COR-L47 (cell line): ENCODE measurements at regions not wholly inside any gene's neighbourhood (a gene's known extent, or its start where the extent isn't known, plus 50 kb on each side); places are given as distances from the start of the nearest gene placed in this dataset.

Experiments used
- DNase-seq: peaks from one replicate; lab custom pipeline; 2025; lab: John Stamatoyannopoulos, UW

DNA sequence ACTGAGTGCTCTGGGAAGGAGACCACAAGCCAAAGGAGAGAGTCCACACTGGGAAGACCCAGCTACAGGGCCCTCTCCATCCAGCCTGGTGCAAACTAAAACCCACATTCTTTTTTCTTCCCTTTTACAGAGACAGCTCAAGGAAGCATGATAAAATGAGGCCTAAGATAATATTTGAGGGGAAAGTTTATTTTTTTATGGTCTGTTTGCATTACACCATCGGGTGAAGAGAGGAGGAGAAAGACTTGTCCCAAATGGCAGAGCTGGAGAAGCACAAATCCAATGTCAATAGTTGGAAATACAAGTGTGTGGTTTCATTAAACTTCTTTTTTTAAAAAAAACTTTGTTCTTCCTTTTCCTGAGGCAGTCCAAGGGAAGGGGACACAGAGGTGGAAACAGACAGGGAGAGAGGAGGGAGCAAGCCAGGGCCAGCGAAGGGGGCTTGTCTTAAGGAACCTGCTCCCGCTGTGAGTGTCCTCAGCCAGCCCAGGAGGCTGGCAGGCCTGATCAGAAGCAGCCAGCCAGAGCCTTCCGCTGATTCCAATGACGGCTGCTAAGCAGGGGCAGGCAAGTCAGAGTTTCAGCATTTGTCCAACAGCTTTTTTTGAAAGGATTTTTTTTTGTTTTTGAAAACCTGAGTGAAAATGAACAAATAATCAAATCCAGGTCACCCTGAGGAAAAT is 203.8 kb upstream of the SIX2 start:
- DNase-seq: no peak

DNA sequence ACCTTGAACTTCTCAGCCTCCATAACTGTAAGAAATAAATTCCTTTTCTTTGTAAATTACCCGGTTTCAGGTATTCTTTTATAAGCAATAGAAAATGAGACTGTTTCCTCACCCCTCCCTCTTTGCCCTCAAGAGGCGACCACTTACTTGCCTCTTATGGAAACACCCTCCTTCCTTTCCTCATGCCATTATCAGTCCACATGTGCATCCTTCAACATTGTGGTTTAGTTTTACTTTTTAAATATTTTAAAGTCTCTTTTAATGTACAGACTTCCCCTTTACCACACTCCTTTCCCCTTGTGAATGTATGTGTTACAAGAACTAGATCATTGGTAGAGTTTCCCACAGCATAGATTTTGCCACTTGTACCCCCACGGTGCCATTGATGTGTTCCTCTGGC is 202.4 kb upstream of the SIX2 start:
- no peak for DNase-seq

DNA sequence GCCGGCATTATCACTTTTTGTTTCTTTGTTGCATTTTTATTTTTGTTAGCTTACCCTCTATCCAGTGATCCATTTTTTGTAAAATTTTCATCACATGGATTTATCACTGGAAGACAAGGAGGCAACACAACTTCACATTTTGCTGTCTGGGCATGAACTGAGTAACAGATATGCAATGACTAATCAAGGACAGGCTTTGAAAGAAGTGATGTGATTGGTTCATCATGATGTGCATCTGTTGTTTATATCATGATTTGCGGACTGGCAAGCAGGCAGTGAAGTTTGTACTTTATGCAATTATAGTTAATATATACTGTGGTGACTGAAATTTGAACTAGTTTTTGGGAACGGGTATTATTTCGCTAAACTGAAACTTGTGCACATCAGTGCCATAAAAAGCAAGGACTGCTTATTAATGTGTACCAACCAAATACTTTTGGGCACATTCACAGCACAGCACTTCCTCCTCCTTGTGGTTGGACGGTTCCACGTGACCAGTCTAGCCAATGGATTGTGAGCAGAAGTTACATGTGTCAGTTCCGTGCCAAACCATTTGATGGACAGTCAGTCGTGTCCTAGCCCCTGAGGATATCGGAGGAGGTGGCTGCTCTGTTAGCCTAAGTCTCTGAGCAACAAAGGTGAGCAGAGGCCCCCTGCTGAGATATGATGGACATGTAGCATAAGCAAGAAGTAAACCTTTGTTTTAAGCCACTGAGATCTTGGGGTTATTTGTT is 201.4 kb upstream of the SIX2 start:
- no peak for DNase-seq

DNA sequence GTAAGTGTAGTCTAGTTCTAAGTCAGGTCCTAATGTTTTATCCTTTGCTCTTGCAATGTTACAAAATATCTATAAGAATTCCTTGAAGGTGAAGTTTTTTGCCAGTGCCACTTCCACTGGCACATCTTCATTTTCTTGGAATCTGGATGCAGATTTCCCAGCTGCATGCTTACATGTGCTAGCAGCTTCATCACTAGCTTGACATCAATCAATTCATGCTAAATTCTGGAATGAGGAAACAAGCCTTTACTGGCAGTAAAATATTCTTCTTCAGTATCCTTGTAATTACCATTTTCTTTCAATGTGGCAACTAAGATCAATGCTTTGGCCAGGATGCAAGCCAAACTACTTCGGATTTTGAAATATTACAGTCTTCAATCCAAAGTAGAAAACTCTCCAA is 200.6 kb upstream of the SIX2 start:
- DNase-seq: no peak

DNA sequence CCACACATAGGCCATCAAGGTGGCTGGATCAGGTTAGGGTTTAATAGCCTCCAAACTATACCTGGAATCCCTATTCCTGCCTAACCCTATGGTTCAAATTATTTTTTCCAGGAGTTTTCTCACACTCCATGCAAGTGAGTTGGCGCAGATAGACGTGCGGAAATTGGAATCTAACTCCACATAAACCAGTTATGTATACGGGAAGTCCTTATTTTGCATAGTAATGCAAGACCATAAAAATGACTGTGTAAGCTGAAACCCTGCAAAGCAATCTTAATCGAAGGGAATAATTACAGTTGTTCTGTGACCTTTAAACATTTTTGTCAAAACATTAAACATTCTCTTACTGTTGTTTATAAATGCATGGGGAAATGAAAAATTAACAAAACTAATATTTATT is 200.1 kb upstream of the SIX2 start:
- no peak for DNase-seq

DNA sequence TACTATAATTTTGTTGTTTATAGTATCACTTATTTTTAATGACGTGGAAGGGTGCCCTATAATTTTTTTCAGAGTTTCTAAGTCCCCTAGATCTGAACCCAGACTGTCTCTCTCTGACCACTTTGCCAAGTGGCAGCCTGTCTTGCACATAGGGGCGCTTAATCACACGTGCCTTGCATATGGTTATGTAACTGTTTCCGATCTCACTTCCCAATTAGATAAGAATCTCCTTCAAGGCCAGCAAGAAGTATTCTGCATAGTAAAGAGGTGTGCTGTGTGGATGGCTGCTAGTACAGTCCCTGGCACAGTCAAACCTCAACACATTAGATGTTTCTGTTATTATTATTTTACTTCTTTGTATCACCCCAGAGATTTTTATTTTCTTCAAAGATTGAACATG is 197.8 kb upstream of the SIX2 start:
- no peak for DNase-seq

DNA sequence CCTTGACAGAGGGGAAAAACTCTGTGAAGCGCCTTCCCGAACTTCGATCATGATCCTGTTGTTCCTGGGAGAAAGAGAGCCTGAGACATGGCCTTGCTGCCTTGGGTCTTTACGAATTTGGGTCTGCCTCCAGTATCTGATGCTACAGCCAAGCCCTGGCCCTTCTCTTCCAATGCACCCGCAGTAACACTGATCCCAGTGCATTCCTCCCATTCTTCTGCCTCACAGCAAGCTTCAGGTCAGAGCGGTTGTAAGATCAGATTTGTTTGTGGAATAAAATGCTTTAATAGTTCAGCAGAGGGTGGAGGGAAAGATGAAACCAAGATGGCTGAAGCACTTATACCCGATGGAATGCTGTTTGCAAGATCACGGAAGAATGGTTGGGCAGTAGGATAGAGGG is 196.7 kb upstream of the SIX2 start:
- no peak for DNase-seq

DNA sequence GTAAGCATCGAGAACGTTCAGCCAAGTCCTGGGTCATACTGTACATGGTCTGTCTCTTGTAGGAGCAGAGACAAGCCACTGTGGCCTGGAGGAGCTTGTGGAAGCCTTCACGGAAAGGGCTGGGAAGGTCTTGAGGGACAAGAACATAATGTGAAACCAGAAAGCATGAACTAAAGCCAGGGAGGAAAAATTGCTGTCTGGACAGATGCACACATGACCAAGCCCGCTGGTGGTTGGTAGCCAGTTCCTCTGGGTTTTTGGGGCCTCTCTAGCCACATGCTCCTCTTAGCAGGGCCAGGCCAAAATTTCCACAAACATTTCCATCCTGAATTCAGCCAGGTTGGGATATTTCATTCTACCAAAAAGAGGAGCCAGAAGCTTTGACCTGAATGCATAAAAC is 196.2 kb upstream of the SIX2 start:
- no peak for DNase-seq

DNA sequence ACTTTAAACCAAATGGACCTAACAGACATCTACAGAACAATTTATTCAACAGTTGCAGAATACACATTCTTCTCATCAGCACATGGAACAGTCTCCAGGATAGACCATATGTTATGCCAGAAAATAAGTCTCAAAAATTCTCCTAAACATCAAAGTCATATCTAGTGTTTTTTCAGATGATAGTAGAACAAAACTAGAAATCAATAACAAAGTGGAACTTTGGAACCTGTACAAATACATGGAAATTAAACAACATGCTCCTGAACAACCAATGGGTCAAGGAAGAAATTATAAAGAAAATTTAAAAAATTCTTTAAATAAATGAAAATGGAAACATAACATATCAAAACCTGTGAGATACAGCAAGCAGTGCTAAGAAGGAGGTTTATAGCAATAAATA is 194.1 kb upstream of the SIX2 start:
- DNase-seq: no peak

DNA sequence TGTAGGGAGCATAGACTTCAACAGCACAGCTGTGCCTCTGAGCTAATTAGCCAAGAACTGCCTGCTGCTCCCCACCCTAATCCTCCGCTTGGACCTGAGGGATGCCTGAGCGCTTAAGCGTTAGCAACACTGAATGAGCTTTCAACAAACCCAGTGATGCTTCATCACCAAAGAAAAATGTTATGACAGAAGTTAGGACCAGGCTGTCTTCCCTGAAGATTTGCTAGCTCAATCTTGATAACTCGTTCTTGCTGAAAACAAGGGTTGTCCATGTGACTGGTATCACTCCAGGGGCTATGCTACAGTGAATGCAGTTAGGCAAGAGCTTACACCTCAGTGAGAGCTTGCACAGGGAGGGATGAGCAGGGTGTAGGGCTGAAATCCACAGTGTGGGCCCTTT is 190.7 kb upstream of the SIX2 start:
- DNase-seq: no peak

DNA sequence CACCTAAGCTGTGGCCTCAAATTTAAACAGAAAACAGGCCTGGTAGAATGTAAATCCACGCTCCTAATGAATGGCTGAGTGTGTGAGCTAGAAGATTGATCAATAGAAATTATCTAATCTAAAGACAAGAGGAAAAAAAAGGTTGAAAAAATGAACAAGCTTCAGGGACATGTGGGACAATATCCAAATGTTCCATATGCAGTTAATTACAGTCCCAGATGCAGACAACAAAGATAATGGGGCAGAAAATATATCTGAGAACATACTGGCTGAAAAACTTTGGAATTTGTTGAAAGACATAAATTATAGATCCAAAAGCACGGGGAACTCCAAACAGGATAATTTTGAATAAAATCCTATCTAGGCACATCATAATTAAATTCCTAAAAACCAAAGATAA is 186.7 kb upstream of the SIX2 start:
- no peak for DNase-seq

DNA sequence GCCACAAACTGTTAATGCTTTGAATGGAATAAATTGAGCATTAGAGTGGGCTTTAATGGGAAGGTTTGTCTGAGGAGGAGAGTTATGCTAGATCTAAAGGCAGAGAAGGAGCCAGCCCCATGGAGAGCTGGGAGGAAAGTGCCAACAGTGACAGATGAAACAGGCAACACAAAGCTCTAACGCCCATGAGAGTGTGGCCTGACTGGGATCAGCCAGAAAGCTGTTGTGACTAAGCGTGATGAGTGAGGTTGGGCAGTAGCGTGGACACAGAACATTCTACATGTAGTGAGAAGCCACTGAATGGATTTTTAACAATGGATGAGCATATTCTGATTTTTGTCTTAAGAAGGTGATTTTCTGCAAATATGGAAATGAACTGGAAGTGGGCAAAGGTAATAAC is 185.3 kb upstream of the SIX2 start:
- no peak for DNase-seq

DNA sequence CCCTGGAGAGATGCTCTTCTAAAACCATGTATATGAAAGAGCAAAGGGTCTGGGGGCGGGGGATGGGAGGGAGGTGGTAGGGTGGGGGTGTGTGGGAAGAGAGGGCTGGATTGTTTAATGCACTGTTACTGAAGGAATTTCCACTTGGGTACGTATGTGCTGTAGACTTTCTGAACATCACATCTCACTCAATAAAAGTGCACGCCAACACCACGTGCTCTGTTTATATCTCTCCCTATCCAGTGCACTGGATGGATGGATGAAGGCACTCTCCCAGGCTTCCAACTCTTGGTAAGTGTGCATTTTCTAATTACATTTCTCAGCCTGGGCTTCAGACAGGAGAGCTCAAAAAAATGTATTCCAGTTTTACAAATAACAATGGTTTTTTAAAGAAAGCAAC is 184.3 kb upstream of the SIX2 start:
- DNase-seq: no peak

DNA sequence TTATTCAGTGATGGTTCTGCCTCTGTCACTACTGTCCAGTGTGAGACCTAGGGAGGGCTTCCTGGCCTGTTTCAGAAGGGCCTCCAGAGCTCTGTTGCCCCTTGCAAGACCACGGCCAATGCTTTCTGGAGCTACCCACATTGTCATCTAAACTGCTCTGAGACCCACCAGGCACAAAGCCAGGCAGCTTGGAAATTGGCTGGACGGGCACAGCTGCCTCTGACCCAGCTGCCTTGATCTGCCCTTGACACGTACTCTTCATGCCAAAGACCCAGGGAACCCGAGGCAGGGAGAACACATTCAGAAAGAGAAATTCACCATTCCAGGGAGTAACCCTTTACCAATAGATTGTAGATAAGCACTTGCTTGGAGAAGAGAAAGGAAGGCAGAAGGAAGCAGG is 183.7 kb upstream of the SIX2 start:
- DNase-seq: no peak

DNA sequence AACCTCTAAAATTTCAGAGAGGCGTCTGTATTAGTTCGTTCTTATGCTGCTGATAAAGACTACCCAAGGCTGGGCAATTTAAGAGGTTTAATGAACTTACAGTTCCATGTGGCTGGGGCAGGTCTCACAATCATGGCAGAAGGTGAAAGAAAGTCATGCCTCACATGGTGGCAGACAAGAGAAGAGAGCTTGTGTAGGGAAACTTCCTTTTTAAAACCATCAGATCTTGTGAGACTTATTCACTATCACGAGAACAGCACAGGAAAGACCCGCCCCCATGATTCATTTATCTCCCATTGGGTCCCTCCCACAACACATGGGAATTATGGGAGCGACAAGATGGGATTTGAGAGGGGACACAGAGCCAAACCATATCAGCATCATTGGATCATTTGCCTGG is 183.2 kb upstream of the SIX2 start:
- DNase-seq: no peak

DNA sequence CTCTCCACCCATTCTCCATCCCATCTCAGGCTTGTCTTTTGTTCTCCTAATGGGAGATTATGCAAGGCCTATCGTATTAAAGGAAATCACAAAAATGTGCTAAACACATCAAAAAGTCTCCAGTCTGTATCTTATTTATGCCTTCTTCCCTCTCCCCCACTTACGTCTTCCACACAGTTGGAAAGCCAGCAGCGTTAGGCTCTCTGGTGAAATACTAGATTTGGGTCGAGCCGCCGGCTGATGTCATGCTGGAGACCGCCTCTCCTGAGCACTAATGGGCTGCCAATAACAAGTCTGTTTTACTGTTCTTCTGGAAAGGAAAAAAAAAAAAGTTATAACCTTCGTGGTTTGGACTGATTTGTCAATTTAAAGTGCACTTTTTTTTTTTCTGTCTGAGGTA is 182.7 kb upstream of the SIX2 start:
- DNase-seq: no peak

DNA sequence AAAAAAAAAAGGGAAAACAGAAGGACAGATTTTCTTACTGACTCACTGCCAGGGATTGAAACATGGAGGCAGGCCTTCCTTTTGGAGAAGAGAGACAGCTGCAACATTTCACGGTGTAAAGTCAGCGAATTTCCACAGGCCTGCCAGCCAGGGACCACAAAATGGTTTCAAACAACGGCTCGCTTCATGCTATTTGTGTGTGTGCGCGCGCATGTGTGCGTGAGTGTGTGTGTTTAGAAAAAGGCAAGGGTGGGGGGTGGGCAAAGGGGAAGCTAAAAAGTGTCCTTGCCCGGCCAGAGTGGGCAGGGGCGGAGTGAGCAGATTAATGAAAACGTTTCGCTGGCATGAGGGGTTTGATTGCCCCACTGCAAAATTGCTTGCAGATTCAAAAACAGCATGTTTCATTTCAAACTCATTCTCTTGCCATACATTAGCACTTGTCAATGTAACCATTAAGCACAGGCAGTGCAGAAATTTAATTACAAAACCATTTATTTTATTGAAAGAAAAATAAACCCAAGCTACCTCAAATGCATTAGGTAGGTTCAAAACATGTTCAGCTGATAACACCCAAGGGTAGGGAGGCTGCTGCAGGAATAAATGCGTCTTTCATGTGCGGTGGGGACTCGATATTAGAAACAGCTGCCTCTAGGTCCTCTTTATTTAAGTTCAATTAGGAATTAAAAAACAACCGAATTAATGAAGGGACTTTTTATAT is 182.1 kb upstream of the SIX2 start:
- DNase-seq: no peak

DNA sequence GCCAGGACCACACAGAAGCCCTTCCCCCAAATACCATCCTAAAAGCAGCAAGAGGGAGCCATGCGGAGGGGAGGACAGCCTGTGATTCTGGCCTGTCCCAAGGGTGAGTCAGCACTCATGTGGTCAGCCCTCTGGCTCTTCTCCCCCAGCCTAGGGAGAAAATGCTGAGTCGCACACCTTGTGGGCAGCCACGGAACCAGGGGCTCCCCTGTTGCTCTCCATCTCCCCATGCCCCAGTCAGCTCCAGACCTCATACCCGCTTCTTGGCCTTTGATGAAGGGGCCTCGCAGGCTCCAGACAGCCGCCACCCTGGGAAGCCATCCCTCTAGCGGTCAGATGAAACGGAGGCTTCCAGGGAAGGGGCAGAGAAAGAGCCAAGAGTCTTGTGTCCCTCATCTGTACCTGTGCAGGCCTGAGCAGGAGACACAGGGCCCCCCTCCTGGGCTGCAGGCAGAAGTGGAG is 181.3 kb upstream of the SIX2 start:
- no peak for DNase-seq

DNA sequence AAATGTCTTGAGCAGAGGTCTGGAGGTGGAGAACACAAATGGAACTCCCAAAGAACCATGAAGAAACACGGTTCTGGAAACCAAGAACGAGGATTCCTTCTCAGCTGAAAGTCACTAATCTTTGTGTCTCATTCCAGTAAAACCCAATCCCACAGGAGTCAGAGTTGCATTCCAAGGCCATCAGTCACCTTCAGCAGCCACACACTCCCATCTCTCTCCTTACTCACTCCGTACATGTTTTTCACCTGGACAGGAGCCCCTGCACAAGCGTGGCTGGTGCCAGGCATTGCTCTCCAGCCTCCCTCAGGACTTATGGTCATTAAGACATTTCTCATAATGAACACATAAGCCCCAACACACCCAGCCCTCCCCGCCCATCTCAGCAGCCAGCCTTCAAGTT is 175.4 kb upstream of the SIX2 start:
- DNase-seq: no peak

DNA sequence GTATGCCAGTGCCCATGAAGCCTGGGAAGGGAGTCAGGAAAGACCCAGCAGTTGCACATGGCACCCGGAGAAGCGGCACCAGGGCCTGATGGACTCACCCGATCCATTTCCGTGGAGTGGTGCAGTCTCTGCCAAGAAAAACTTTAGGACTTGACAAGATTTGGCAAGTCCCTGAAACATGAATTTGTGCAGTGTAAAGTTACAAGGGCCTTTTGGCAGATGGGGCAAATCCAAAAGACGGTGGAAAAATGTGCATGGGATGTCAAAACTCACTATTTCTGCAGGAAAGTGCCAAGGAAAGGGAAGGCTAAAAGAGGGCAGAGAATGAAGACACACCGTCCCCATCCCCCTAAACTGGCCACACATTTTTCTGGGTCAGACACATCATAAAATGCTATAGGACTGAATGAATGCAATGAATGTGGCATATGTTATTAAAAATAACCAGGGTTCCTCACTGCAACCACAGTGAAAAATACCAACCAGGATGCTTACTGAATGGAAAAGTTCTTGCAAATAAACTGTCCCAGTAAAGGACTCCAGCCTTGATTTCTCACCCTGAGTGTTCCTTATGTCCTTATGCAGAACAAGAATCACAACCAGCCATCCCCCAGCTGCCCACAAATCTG is 173.5 kb upstream of the SIX2 start:
- DNase-seq: no peak

DNA sequence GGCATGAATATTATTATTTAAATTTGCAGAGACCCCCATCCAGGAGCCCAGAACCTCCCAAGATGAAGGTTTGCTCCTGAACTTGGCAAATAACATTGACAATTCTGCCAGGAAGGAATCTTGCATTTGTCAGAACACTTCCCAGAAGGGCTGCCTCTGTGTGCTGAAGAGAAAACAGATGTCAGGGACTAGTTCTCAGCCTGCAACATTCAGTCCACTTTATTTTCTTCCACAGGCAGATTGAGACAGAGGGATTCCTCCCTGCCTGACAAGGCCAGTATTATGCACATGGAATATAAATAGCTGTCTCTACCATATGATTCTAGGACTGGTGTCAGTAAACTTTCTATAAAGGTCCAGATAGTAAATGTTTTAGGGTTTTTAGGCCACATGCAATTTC is 171.5 kb upstream of the SIX2 start:
- no peak for DNase-seq

DNA sequence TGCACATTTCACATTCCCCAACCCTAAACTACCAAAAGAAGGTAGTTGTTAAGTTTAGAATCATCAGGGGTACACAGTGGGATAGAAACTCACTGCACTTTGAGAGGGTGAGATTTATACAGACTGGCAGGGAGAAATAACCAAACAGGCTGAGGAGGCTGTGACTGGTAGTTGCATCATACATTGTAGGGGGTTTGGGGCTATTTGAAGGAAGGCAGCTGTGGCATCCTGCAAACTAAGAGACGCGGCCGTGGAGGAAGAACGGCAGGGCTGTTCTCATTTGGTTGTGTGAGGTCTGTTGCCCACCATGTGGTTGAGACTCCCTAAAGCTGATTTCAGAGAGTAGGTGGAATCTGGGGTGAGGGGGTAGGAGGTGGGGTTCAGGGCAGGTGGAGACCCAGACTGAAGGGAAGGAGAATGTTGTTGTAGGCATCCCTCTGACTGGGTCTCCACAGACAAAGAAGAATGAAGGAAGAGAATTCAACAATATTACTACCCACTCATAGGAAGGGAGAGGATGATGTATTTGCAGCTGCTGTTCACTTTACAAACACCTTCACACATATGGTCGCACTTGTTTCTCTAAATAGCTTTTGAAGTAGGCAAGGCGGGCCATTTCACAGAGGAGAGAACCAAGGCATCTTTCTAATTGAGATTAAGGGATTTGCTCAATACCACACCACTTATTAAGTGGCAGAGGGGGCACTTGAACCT is 170.9 kb upstream of the SIX2 start:
- no peak for DNase-seq
